Neuronal stem cell (in vitro differentiated cells): ENCODE measurements at regions not wholly inside any gene's neighbourhood (a gene's known extent, or its start where the extent isn't known, plus 50 kb on each side); places are given as distances from the start of the nearest gene placed in this dataset.

Source experiments
- DNase-seq: peaks from one replicate; pipeline ENCODE4 v3.0.0-alpha.2; 2013; ENCODE audit warnings: low spot score
- H2AFZ ChIP-seq: one replicate; pipeline ENCODE4 v1.6.1; 2013; ENCODE audit warnings: mild to moderate bottlenecking, low read length, inconsistent platforms
- H2AK5ac ChIP-seq: 2 replicates; pipeline ENCODE4 v1.6.1; 2013; ENCODE audit warnings: low read depth, mild to moderate bottlenecking, inconsistent platforms, low read length, moderate library complexity, mixed read lengths
- H2BK120ac ChIP-seq: 2 replicates; pipeline ENCODE4 v1.6.1; 2013; ENCODE audit warnings: low read depth, mild to moderate bottlenecking, inconsistent platforms, low read length, moderate library complexity, mixed read lengths
- H2BK12ac ChIP-seq: one replicate; pipeline ENCODE4 v1.6.1; 2013; ENCODE audit warnings: low read length, inconsistent platforms
- H2BK15ac ChIP-seq: 2 replicates; pipeline ENCODE4 v1.6.1; 2013; ENCODE audit warnings: mild to moderate bottlenecking, low read length, inconsistent platforms, mixed read lengths
- H2BK5ac ChIP-seq: one replicate; pipeline ENCODE4 v1.6.1; 2013; ENCODE audit warnings: inconsistent platforms, mild to moderate bottlenecking, low read length, moderate library complexity
- H3K14ac ChIP-seq: one replicate; pipeline ENCODE4 v1.6.1; 2013; ENCODE audit warnings: low read length, inconsistent platforms
- H3K18ac ChIP-seq: 2 replicates; pipeline ENCODE4 v1.6.1; 2013; ENCODE audit warnings: low read length, inconsistent platforms
- H3K23ac ChIP-seq: 2 replicates; pipeline ENCODE4 v1.6.1; 2013; ENCODE audit warnings: low read depth, mild to moderate bottlenecking, mixed read lengths, low read length, inconsistent platforms; ENCODE audit not compliant: poor library complexity
- H3K27ac ChIP-seq: replicated peaks from 3 replicates; pipeline ENCODE4 v1.5.1; 2013; ENCODE audit warnings: low read length, inconsistent platforms
- H3K27me3 ChIP-seq, 3 experiments: 2 replicates each; pipeline ENCODE4 v1.6.1; 2013; ENCODE audit warnings: low read length in 3 of 3, mild to moderate bottlenecking in 2 of 3, inconsistent platforms in 1 of 3, low read depth in 1 of 3, mixed read lengths in 1 of 3, moderate library complexity in 1 of 3; ENCODE audit not compliant: control insufficient read depth in 3 of 3, insufficient read depth in 3 of 3
- H3K36me3 ChIP-seq, 2 donors: replicated peaks in 1 of 2; 2 replicates each; pipeline ENCODE4 v1.6.1; 2013; ENCODE audit warnings: low read length in 2 of 2; ENCODE audit not compliant: control insufficient read depth in 2 of 2, insufficient read depth in 2 of 2
- H3K4ac ChIP-seq: 2 replicates; pipeline ENCODE4 v1.6.1; 2013; ENCODE audit warnings: inconsistent platforms, mild to moderate bottlenecking, low read length, moderate library complexity
- H3K4me1 ChIP-seq, 2 donors: 1 replicate in 1 of 2; 2 replicates in 1 of 2; pipeline ENCODE4 v1.6.1; 2013; ENCODE audit warnings: low read length in 2 of 2, low read depth in 1 of 2; ENCODE audit not compliant: control insufficient read depth in 2 of 2, insufficient read depth in 1 of 2
- H3K4me2 ChIP-seq: one replicate; pipeline ENCODE4 v1.6.1; 2013; ENCODE audit warnings: mild to moderate bottlenecking, low read length, inconsistent platforms; ENCODE audit not compliant: insufficient read depth, poor library complexity, severe bottlenecking
- H3K4me3 ChIP-seq, 2 donors: 2 replicates each; pipeline ENCODE4 v1.5.1; 2013; ENCODE audit warnings: low read length in 2 of 2, mild to moderate bottlenecking in 2 of 2, inconsistent platforms in 1 of 2, moderate library complexity in 1 of 2
- H3K79me1 ChIP-seq: one replicate; pipeline ENCODE4 v1.6.1; 2013; ENCODE audit warnings: low read depth, mild to moderate bottlenecking, inconsistent platforms, low read length, moderate library complexity
- H3K9ac ChIP-seq: one replicate; pipeline ENCODE4 v1.6.1; 2013; ENCODE audit warnings: mild to moderate bottlenecking, low read depth, low read length, inconsistent platforms; ENCODE audit not compliant: poor library complexity
- H3K9me3 ChIP-seq, 2 donors: replicated peaks in 1 of 2; 2 replicates each; pipeline versions ENCODE3 to v1.6.1; 2013; ENCODE audit warnings: low read length in 2 of 2, mild to moderate bottlenecking in 2 of 2, inconsistent platforms in 1 of 2, low read depth in 1 of 2, mixed read lengths in 1 of 2, moderate library complexity in 1 of 2; ENCODE audit not compliant: control insufficient read depth in 2 of 2, insufficient read depth in 1 of 2
- H4K8ac ChIP-seq: one replicate; pipeline ENCODE4 v1.6.1; 2013; ENCODE audit warnings: low read depth, mild to moderate bottlenecking, inconsistent platforms, low read length, moderate library complexity
- H4K91ac ChIP-seq: one replicate; pipeline ENCODE4 v1.6.1; 2013; ENCODE audit warnings: low read length, low read depth, mild to moderate bottlenecking, inconsistent platforms; ENCODE audit not compliant: poor library complexity
- WGBS, 2 donors: extraction: QIAGEN DNeasy Blood & Tissue Kit; methylation state at CpG; one replicate each; pipeline ENCODE4 v1.1.7; 2013; ENCODE audit warnings: missing lambda C conversion rate in 2 of 2, mixed read lengths in 1 of 2; ENCODE audit not compliant: insufficient read length in 2 of 2, insufficient replicate concordance in 1 of 2; ENCODE audit errors: extremely low coverage in 2 of 2; 5-methylcytosine and 5-hydroxymethylcytosine counted together

DNA sequence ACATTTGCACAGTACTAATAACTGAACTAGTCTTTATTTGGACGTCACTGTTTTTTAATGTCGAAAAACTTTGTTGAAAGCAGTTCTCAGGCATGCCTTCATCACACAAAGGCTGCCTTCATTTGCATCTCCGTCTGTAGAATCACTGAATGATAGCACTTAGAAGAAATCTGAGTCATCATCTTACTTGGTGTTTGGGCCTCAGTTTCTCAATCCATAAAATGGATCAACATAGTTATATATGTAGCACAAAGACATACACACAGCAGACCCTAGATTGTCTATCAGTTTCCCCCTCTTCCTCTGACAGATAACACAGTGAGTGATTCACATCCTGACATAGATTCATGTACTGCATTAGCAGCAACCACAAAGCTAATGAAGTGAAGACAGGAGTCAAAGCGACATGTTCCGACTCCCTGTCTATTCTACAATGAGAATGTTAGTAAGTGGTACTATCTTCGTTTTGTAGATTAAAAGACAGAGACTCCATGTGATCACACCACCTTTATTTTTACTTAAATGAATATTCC, 80.4 kb upstream of the PDE10A start:
- no peak overlapping the region for H3K4me2 ChIP-seq
- no peak for DNase-seq
- no peaks in the 10 kb centered on the region for H3K79me1 ChIP-seq
- no peak overlapping the region for H3K23ac ChIP-seq
- no peak overlapping the region for H2BK15ac ChIP-seq
- no peak overlapping the region for H4K91ac ChIP-seq
- H2BK120ac ChIP-seq: no peak overlapping the region
- no peak overlapping the region for H2BK5ac ChIP-seq
- H3K36me3 ChIP-seq: no peaks in the 10 kb centered on the region
- no peak overlapping the region for H2AFZ ChIP-seq
- no peak overlapping the region for H3K18ac ChIP-seq
- no peaks in the 10 kb centered on the region for H3K4me1 ChIP-seq
- H3K27me3 ChIP-seq: no peaks in the 10 kb centered on the region
- H3K9ac ChIP-seq: no peak overlapping the region
- no peak overlapping the region for H3K27ac ChIP-seq
- H3K4ac ChIP-seq: no peak overlapping the region
- H3K14ac ChIP-seq: no peak overlapping the region
- peaks cover 0 to 2% of the 10 kb centered on the region in 2 donors for H3K9me3 ChIP-seq
- H4K8ac ChIP-seq: no peak overlapping the region
- H2AK5ac ChIP-seq: no peak overlapping the region
- WGBS, 2 donors: no CpG with 5 or more reads among the region's 6 CpGs
- H2BK12ac ChIP-seq: no peak overlapping the region
- H3K4me3 ChIP-seq: no peak overlapping the region

DNA sequence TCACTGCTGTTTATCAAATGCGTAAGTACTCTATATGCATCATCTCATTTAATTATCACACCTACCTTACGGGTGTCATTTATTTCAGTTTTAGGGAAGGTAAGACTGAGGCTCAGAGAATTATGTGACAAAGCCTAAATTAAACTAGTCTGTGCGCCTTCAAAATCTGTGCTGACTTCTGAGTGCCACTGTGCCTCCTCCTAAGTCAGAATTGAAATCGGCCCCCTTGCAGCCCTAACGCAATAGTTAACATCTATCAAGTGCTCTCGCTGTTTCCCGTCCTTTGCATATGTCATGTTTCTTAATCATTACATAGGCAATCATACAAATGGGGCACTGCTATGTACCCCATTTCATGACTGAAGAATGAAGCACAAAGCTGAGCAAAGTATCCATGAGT, 79.0 kb upstream of the PDE10A start:
- WGBS, 2 donors: no CpG with 5 or more reads among the region's 7 CpGs

DNA sequence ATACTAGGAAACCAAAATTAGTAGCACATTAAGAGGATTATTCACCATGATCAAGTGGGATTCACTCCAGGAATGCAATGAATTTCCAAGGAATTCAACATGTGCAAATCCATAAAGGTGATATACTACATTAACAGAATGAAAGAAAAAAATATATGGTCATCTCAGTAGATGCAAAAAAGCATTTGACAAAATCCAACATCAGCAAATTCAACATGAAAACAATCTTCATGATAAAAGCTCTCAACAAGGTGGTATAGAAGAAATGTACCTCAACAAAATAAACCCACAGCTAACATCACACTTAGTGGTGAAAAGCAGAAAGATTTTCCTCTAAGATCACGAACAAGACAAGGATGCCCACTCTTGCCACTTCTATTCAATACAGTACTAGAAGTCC, 74.4 kb upstream of the PDE10A start:
- Histone ChIP-seq H3K36me3 (no peaks in the 10 kb centered on the region), H3K4me1 (no peaks in the 10 kb centered on the region), H3K23ac (no peak overlapping the region), H3K79me1 (no peaks in the 10 kb centered on the region), H3K14ac (no peak overlapping the region), H3K27me3 (no peaks in the 10 kb centered on the region), H2BK120ac (no peak overlapping the region), H4K91ac (no peak overlapping the region), H3K9ac (no peak overlapping the region), H3K4me3 (no peak overlapping the region), H3K4me2 (no peak overlapping the region), H3K9me3 (peaks cover 0 to 2% of the 10 kb centered on the region in 2 donors), H2AK5ac (no peak overlapping the region), H4K8ac (no peak overlapping the region), H3K18ac (no peak overlapping the region), H3K4ac (no peak overlapping the region), H2BK12ac (no peak overlapping the region), H2AFZ (no peak overlapping the region), H3K27ac (no peak overlapping the region), H2BK15ac (no peak overlapping the region), H2BK5ac (no peak overlapping the region)
- no CpG with 5 or more reads among the region's 1 CpG for WGBS, 2 donors
- DNase-seq: no peak

More for the DNA sequence above, 79.0 kb upstream of the PDE10A start:
- Histone ChIP-seq H3K4me1 (no peaks in the 10 kb centered on the region), H2BK5ac (no peak overlapping the region), H2AFZ (no peak overlapping the region), H2AK5ac (no peak overlapping the region), H4K91ac (no peak overlapping the region), H3K14ac (no peak overlapping the region), H3K27me3 (no peaks in the 10 kb centered on the region), H3K18ac (no peak overlapping the region), H4K8ac (no peak overlapping the region), H3K79me1 (no peaks in the 10 kb centered on the region), H2BK15ac (no peak overlapping the region), H2BK12ac (no peak overlapping the region), H3K4me3 (no peak overlapping the region), H3K9me3 (peaks cover 0 to 2% of the 10 kb centered on the region in 2 donors), H3K27ac (no peak overlapping the region), H3K23ac (no peak overlapping the region), H2BK120ac (no peak overlapping the region), H3K9ac (no peak overlapping the region), H3K4me2 (no peak overlapping the region), H3K4ac (no peak overlapping the region), H3K36me3 (no peaks in the 10 kb centered on the region)
- DNase-seq: no peak

DNA sequence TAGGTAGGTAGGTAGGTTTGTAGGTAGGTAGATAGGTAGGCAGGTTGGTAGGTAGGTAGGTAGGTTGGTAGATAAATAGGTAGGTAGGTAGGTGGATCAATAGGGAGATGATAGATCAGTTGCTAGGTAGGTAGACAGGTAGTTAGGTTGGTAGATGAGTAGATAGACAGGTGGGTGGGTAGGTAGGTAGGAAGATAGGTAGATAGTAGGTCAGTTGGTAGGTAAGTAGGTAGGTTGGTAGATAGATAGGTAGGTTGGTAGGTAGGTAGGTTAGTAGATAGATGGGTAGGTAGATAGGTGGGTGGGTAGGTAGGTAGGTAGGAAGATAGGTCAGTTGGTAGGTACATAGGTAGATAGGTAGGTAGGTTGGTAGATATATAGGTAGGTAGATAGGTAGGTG, 72.0 kb upstream of the PDE10A start:
- Histone ChIP-seq H3K79me1 (no peaks in the 10 kb centered on the region), H2BK15ac (no peak overlapping the region), H3K27ac (no peak overlapping the region), H3K4me2 (no peak overlapping the region), H3K36me3 (no peaks in the 10 kb centered on the region), H3K4ac (no peak overlapping the region), H4K8ac (no peak overlapping the region), H2AFZ (no peak overlapping the region), H3K4me1 (no peaks in the 10 kb centered on the region), H3K14ac (no peak overlapping the region), H3K27me3 (no peaks in the 10 kb centered on the region), H2BK120ac (no peak overlapping the region), H3K23ac (no peak overlapping the region), H3K9me3 (peaks cover 0 to 2% of the 10 kb centered on the region in 2 donors), H3K18ac (no peak overlapping the region), H2BK12ac (no peak overlapping the region), H3K4me3 (no peak overlapping the region), H3K9ac (no peak overlapping the region), H2BK5ac (no peak overlapping the region), H2AK5ac (no peak overlapping the region), H4K91ac (no peak overlapping the region)
- DNase-seq: no peak
